Common myeloid progenitor, CD34-positive (primary cell): ENCODE measurements at regions not wholly inside any gene's neighbourhood (a gene's known extent, or its start where the extent isn't known, plus 50 kb on each side); places are given as distances from the start of the nearest gene placed in this dataset.

Source experiments
- CTCF ChIA-PET: fragments of 350-600 bp; sonication (Branson Sonifier 250); formaldehyde crosslinking; loops from one replicate; lab custom pipeline; 2021; ENCODE audit warnings: antibody characterized with exemption; lab: Charles Lee
- POLR2A ChIA-PET: fragments of 350-600 bp; sonication (Branson Sonifier 250); formaldehyde crosslinking; loops from one replicate; lab custom pipeline; 2021; ENCODE audit warnings: antibody characterized with exemption; lab: Charles Lee
- DNase-seq, 3 donors: peaks; one replicate each; pipeline versions ENCODE4 v3.0.0 to v3.0.0-alpha.2; 2013
- H3K27ac ChIP-seq, 2 experiments: 1 replicate in 1 of 2; 2 replicates in 1 of 2; pipeline ENCODE4 v1.7.0; 2013; ENCODE audit warnings: inconsistent platforms in 2 of 2, low read length in 2 of 2, mild to moderate bottlenecking in 2 of 2, low read depth in 1 of 2, moderate library complexity in 1 of 2; ENCODE audit not compliant: severe bottlenecking in 2 of 2, insufficient read depth in 1 of 2, poor library complexity in 1 of 2
- H3K27me3 ChIP-seq, 5 experiments: replicated peaks in 2 of 5; 1 replicate in 3 of 5; 2 replicates in 2 of 5; pipeline versions ENCODE4 v1.6.1 to v1.7.0; 2013; ENCODE audit warnings: low read length in 4 of 5, mild to moderate bottlenecking in 2 of 5, moderate library complexity in 2 of 5, inconsistent platforms in 1 of 5; ENCODE audit not compliant: insufficient read depth in 5 of 5, control insufficient read depth in 4 of 5
- H3K36me3 ChIP-seq, 4 experiments: 1 replicate in 2 of 4; 2 replicates in 2 of 4; pipeline versions ENCODE4 v1.6.1 to v1.7.0; 2013; ENCODE audit warnings: low read length in 3 of 4, control low read depth in 1 of 4, mild to moderate bottlenecking in 1 of 4; ENCODE audit not compliant: control insufficient read depth in 4 of 4, insufficient read depth in 4 of 4
- H3K4me1 ChIP-seq, 4 experiments: 1 replicate in 3 of 4; 2 replicates in 1 of 4; pipeline versions ENCODE4 v1.6.1 to v1.7.1; 2013; ENCODE audit warnings: low read length in 3 of 4, mild to moderate bottlenecking in 3 of 4, control low read depth in 1 of 4, inconsistent platforms in 1 of 4, moderate library complexity in 1 of 4; ENCODE audit not compliant: control insufficient read depth in 4 of 4, insufficient read depth in 4 of 4; ENCODE audit errors: control extremely low read depth in 1 of 4
- H3K4me3 ChIP-seq, 7 experiments: 1 replicate in 4 of 7; 2 replicates in 3 of 7; pipeline versions ENCODE4 v1.5.1 to v1.7.0; 2013; ENCODE audit warnings: mild to moderate bottlenecking in 7 of 7, low read length in 6 of 7, moderate library complexity in 6 of 7, inconsistent platforms in 2 of 7, low read depth in 2 of 7, control low read depth in 1 of 7; ENCODE audit not compliant: insufficient read depth in 4 of 7, control insufficient read depth in 1 of 7; ENCODE audit errors: extremely low read depth in 1 of 7
- H3K9me3 ChIP-seq, 5 experiments: 1 replicate in 4 of 5; 2 replicates in 1 of 5; pipeline versions ENCODE4 v1.6.1 to v1.7.1; 2013; ENCODE audit warnings: low read length in 4 of 5, mild to moderate bottlenecking in 2 of 5, inconsistent platforms in 1 of 5, low read depth in 1 of 5, moderate library complexity in 1 of 5; ENCODE audit not compliant: control insufficient read depth in 4 of 5, insufficient read depth in 2 of 5; ENCODE audit errors: control extremely low read depth in 1 of 5
- WGBS: methylation state at CpG from one replicate; pipeline ENCODE4 v1.1.5; 2013; ENCODE audit not compliant: insufficient coverage; 5-methylcytosine and 5-hydroxymethylcytosine counted together

DNA sequence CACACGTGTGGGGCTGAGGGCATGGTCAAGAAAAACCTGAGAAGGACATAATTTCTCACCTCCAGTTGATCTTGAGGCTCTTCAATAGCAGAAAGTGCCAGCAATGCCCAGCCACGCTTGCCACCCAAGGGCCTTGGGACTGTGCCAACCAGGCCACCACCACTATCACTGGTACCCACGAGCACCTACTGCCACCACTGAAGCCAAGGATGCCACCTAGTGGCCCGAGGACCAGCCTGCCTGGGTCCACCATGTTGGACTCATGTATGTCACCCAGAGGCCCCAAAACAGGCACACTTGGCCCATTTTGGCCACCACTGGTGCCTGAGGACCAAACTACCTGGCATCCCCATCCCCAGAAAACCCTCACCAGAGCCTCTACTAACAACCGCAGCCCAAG, 191.8 kb downstream of the ADAM29 start:
- 100% methylated on average over 3 of the region's 5 CpGs for WGBS
- Histone ChIP-seq H3K27me3 (no peaks in the 10 kb centered on the region), H3K4me3 (no peak overlapping the region), H3K4me1 (no peaks in the 10 kb centered on the region), H3K27ac (no peak overlapping the region), H3K36me3 (no peaks in the 10 kb centered on the region), H3K9me3 (peaks cover 0 to 6% (median 1%) of the 10 kb centered on the region in 5 experiments)
- ChIA-PET POLR2A (no interaction called here), CTCF (no interaction called here)
- DNase-seq = no peak

DNA sequence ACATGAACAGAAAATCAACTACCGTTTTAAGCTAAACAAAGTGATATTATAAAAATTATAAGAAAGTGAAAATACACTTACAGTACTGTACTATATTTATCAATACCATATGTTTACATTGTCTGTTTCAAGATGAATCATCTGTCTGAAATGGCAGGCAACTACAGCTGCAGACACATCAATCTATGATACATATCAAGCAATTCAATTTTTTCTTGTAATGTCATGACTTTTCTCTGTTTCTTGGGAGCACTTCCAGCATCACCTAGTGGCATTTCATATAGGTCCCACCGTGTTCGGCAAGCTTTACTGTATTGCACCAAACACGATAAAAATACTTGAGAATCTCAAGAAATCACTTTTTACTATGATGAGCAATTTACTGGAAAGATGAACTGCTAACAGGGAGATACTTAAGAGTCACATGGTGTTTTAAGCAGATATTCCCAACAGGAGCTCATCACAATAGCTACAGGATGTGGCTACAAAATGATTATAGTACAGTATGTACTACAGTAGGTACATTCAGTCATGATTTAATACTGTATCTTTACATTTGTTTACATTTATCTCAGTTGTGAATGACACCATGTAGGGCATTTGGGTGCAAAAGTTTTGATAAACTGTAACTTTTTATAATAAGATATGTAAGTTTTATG, 207.4 kb downstream of the ADAM29 start:
- CTCF ChIA-PET = interaction anchor here (0.7 to 1.2 kb wide), 2 partner anchors 9 to 35 kb away, joined by 3 read pairs; no protein-coding TSS in a partner anchor

GRCh38 chr4:175127314-175127713, 209.2 kb downstream of the ADAM29 start:
- Histone ChIP-seq H3K36me3 (no peaks in the 10 kb centered on the region), H3K27me3 (no peaks in the 10 kb centered on the region), H3K9me3 (peaks cover 0 to 2% (median 0%) of the 10 kb centered on the region in 5 experiments), H3K4me3 (no peak overlapping the region), H3K27ac (no peak overlapping the region), H3K4me1 (no peaks in the 10 kb centered on the region)
- ChIA-PET CTCF (no interaction called here), POLR2A (no interaction called here)
- no CpG with 5 or more reads among the region's 2 CpGs for WGBS
- DNase-seq = no peak

More for the DNA sequence above, 207.4 kb downstream of the ADAM29 start:
- H3K27ac ChIP-seq = no peak overlapping the region
- 90% methylated on average over 2 of the region's 4 CpGs for WGBS
- no peaks in the 10 kb centered on the region for H3K27me3 ChIP-seq
- DNase-seq = no peak
- POLR2A ChIA-PET = no interaction called here
- no peaks in the 10 kb centered on the region for H3K4me1 ChIP-seq
- no peaks in the 10 kb centered on the region for H3K36me3 ChIP-seq
- no peak overlapping the region for H3K4me3 ChIP-seq
- H3K9me3 ChIP-seq = peaks cover 0 to 12% (median 0%) of the 10 kb centered on the region in 5 experiments

GRCh38 chr4:175129797-175130196, 211.6 kb downstream of the ADAM29 start:
- Histone ChIP-seq H3K36me3 (no peaks in the 10 kb centered on the region), H3K27ac (no peak overlapping the region), H3K27me3 (no peaks in the 10 kb centered on the region), H3K9me3 (peaks cover 0 to 3% (median 0%) of the 10 kb centered on the region in 5 experiments), H3K4me1 (no peaks in the 10 kb centered on the region), H3K4me3 (no peak overlapping the region)
- ChIA-PET CTCF (no interaction called here), POLR2A (no interaction called here)
- DNase-seq = no peak
- 63% methylated on average over 3 of the region's 4 CpGs for WGBS

GRCh38 chr4:175139205-175139604, 221.0 kb downstream of the ADAM29 start:
- ChIA-PET POLR2A (no interaction called here), CTCF (no interaction called here)
- 92% methylated on average over 11 of the region's 12 CpGs for WGBS
- H3K36me3 ChIP-seq = no peaks in the 10 kb centered on the region
- H3K4me1 ChIP-seq = no peaks in the 10 kb centered on the region
- H3K4me3 ChIP-seq = no peak overlapping the region
- peaks cover 0 to 4% (median 0%) of the 10 kb centered on the region in 5 experiments for H3K9me3 ChIP-seq
- H3K27ac ChIP-seq = no peak overlapping the region
- DNase-seq = no peak
- no peaks in the 10 kb centered on the region for H3K27me3 ChIP-seq

GRCh38 chr4:175143116-175143515, 225.0 kb downstream of the ADAM29 start:
- Histone ChIP-seq H3K36me3 (no peaks in the 10 kb centered on the region), H3K4me3 (no peak overlapping the region), H3K9me3 (peaks cover 0 to 3% (median 0%) of the 10 kb centered on the region in 5 experiments), H3K27ac (no peak overlapping the region), H3K27me3 (no peaks in the 10 kb centered on the region), H3K4me1 (no peaks in the 10 kb centered on the region)
- POLR2A ChIA-PET = interaction anchor here (0.5 kb wide), 1 partner anchor 262 kb away, joined by 4 read pairs; no protein-coding TSS in a partner anchor
- DNase-seq = no peak
- CTCF ChIA-PET = no interaction called here

- POLR2A ChIA-PET = interaction anchor here (0.6 kb wide), 1 partner anchor 13 kb away, joined by 3 read pairs; no protein-coding TSS in a partner anchor
- H3K9me3 ChIP-seq = peaks cover 0 to 3% (median 0%) of the 10 kb centered on the region in 5 experiments
- CTCF ChIA-PET = no interaction called here
- no peaks in the 10 kb centered on the region for H3K27me3 ChIP-seq
- no peaks in the 10 kb centered on the region for H3K4me1 ChIP-seq
- DNase-seq = no peak
- H3K36me3 ChIP-seq = no peaks in the 10 kb centered on the region
- H3K27ac ChIP-seq = no peak overlapping the region
- H3K4me3 ChIP-seq = no peak overlapping the region
- 98% methylated on average over 14 of the region's 14 CpGs for WGBS
Observed at GRCh38 chr4:175146799-175147198, 228.6 kb downstream of the ADAM29 start.
